Neural progenitor cell (in vitro differentiated cells): ENCODE measurements at regions not wholly inside any gene's neighbourhood (a gene's known extent, or its start where the extent isn't known, plus 50 kb on each side); places are given as distances from the start of the nearest gene placed in this dataset.

ENCODE experiments used
- DNase-seq: peaks from one replicate; pipeline ENCODE4 v3.0.0-alpha.2; 2016; ENCODE audit warnings: low spot score
- H2AFZ ChIP-seq: fragments of 200-600 bp; sonication (generic); replicated peaks from 2 replicates; pipeline ENCODE4 v1.6.1; 2016; ENCODE audit warnings: antibody characterized with exemption
- H3F3A ChIP-seq: fragments of 200-600 bp; sonication (generic); 2 replicates; pipeline ENCODE4 v1.6.1; 2016; ENCODE audit warnings: antibody characterized with exemption, low read depth
- H3K27ac ChIP-seq: fragments of 200-600 bp; sonication (generic); 2 replicates; pipeline ENCODE4 v1.5.1; 2016; ENCODE audit warnings: mild to moderate bottlenecking
- H3K27me3 ChIP-seq: fragments of 200-600 bp; sonication (generic); 2 replicates; pipeline ENCODE4 v1.6.1; 2016; ENCODE audit warnings: mild to moderate bottlenecking, moderate library complexity
- H3K36me3 ChIP-seq: fragments of 200-600 bp; sonication (generic); 2 replicates; pipeline ENCODE4 v1.5.1; 2016
- H3K4me1 ChIP-seq: fragments of 200-600 bp; sonication (generic); 2 replicates; pipeline ENCODE4 v1.6.1; 2016; ENCODE audit warnings: mixed run types
- H3K4me2 ChIP-seq: fragments of 200-600 bp; sonication (generic); 2 replicates; pipeline ENCODE4 v1.6.1; 2016
- H3K4me3 ChIP-seq: fragments of 200-600 bp; sonication (generic); 2 replicates; pipeline ENCODE4 v1.5.1; 2016
- H3K79me2 ChIP-seq: fragments of 200-600 bp; sonication (generic); 2 replicates; pipeline ENCODE4 v1.6.1; 2016; ENCODE audit warnings: low read depth
- H3K9ac ChIP-seq: fragments of 200-600 bp; sonication (generic); 2 replicates; pipeline ENCODE4 v1.6.1; 2016
- H3K9me3 ChIP-seq: fragments of 200-600 bp; sonication (generic); 2 replicates; pipeline ENCODE4 v1.5.1; 2016; ENCODE audit warnings: low read depth
- H4K20me1 ChIP-seq: fragments of 200-600 bp; sonication (generic); 2 replicates; pipeline ENCODE4 v1.6.1; 2016; ENCODE audit warnings: low read depth
- H3K27ac Mint-ChIP-seq: 3 replicates; pipeline ENCODE4 v1.8.0; 2021; ENCODE audit warnings: mixed read lengths
- H3K27me3 Mint-ChIP-seq: 2 replicates; pipeline ENCODE4 v1.8.0; 2022; ENCODE audit warnings: low read depth, mild to moderate bottlenecking, inconsistent platforms, moderate library complexity, mixed read lengths; ENCODE audit not compliant: insufficient read depth
- H3K36me3 Mint-ChIP-seq: 3 replicates; pipeline ENCODE4 v1.8.0; 2021; ENCODE audit warnings: mixed read lengths
- H3K4me1 Mint-ChIP-seq: 3 replicates; pipeline ENCODE4 v1.8.0; 2021; ENCODE audit warnings: mixed read lengths
- H3K4me3 Mint-ChIP-seq: 3 replicates; pipeline ENCODE4 v1.8.0; 2021; ENCODE audit warnings: mild to moderate bottlenecking, moderate library complexity, mixed read lengths
- H3K9me3 Mint-ChIP-seq: 3 replicates; pipeline ENCODE4 v1.8.0; 2020; ENCODE audit warnings: mixed read lengths
- CTCF ChIP-seq: fragments of 200-600 bp; sonication (generic); IDR thresholded peaks from 2 replicates; pipeline ENCODE4 v1.5.1; 2017; ENCODE audit warnings: antibody characterized with exemption, mild to moderate bottlenecking
- EZH2 ChIP-seq: fragments of 200-600 bp; sonication (generic); IDR thresholded peaks from 2 replicates; pipeline ENCODE4 v1.6.1; 2017; ENCODE audit warnings: antibody characterized with exemption, mild to moderate bottlenecking, moderate library complexity
- EZH2phosphoT487 ChIP-seq: fragments of 200-600 bp; sonication (generic); IDR thresholded peaks from 2 replicates; pipeline ENCODE4 v1.6.1; 2017; ENCODE audit warnings: antibody characterized with exemption

- no peak overlapping the region for H3K27ac Mint-ChIP-seq
- H3K4me3 ChIP-seq = no peak overlapping the region
- no peak for DNase-seq
- TF ChIP-seq EZH2 = no peak
- TF ChIP-seq EZH2phosphoT487 = no peak
- no peak for TF ChIP-seq CTCF
- no peak overlapping the region for H2AFZ ChIP-seq
- peaks cover 12% of the 10 kb centered on the region for H3K4me1 Mint-ChIP-seq
- H3K4me2 ChIP-seq = no peak overlapping the region
- no peaks in the 10 kb centered on the region for H3K9me3 Mint-ChIP-seq
- H3K79me2 ChIP-seq = no peaks in the 10 kb centered on the region
- no peaks in the 10 kb centered on the region for H3K27me3 ChIP-seq
- H3K9me3 ChIP-seq = no peaks in the 10 kb centered on the region
- H3K27me3 Mint-ChIP-seq = peaks cover 4% of the 10 kb centered on the region
- no peaks in the 10 kb centered on the region for H3K36me3 ChIP-seq
- no peaks in the 10 kb centered on the region for H3K36me3 Mint-ChIP-seq
- H3K27ac ChIP-seq = no peak overlapping the region
- H4K20me1 ChIP-seq = no peaks in the 10 kb centered on the region
- H3K4me1 ChIP-seq = no peaks in the 10 kb centered on the region
- H3K9ac ChIP-seq = no peak overlapping the region
- H3F3A ChIP-seq = no peaks in the 10 kb centered on the region
- H3K4me3 Mint-ChIP-seq = no peak overlapping the region
These were observed 93.2 kb upstream of the JARID2 start for GRCh38 chr6:15152700-15153099.

- H3K79me2 ChIP-seq = no peaks in the 10 kb centered on the region
- no peak overlapping the region for H2AFZ ChIP-seq
- H3K36me3 Mint-ChIP-seq = no peaks in the 10 kb centered on the region
- no peak overlapping the region for H3K27ac Mint-ChIP-seq
- no peak overlapping the region for H3K9ac ChIP-seq
- H3K27me3 Mint-ChIP-seq = peaks cover 4% of the 10 kb centered on the region
- no peak overlapping the region for H3K4me3 ChIP-seq
- no peaks in the 10 kb centered on the region for H3K27me3 ChIP-seq
- H4K20me1 ChIP-seq = no peaks in the 10 kb centered on the region
- no peaks in the 10 kb centered on the region for H3F3A ChIP-seq
- no peaks in the 10 kb centered on the region for H3K36me3 ChIP-seq
- no peak overlapping the region for H3K4me3 Mint-ChIP-seq
- no peaks in the 10 kb centered on the region for H3K9me3 ChIP-seq
- no peak overlapping the region for H3K27ac ChIP-seq
- TF ChIP-seq CTCF (no peak), EZH2 (no peak), EZH2phosphoT487 (no peak)
- no peak for DNase-seq
- no peaks in the 10 kb centered on the region for H3K4me1 ChIP-seq
- no peak overlapping the region for H3K4me2 ChIP-seq
- H3K9me3 Mint-ChIP-seq = no peaks in the 10 kb centered on the region
- H3K4me1 Mint-ChIP-seq = peaks cover 8% of the 10 kb centered on the region
These were observed 92.7 kb upstream of the JARID2 start for GRCh38 chr6:15153191-15153590.

GRCh38 chr6:15157479-15157878, 88.4 kb upstream of the JARID2 start:
- H3K79me2 ChIP-seq = no peaks in the 10 kb centered on the region
- no peak for DNase-seq
- Mint-ChIP-seq H3K9me3 (no peaks in the 10 kb centered on the region), H3K27me3 (peaks cover 2% of the 10 kb centered on the region), H3K36me3 (no peaks in the 10 kb centered on the region), H3K4me1 (peaks cover 6% of the 10 kb centered on the region), H3K4me3 (no peak overlapping the region), H3K27ac (no peak overlapping the region)
- no peak for TF ChIP-seq CTCF
- no peak for TF ChIP-seq EZH2
- TF ChIP-seq EZH2phosphoT487 = no peak
- no peaks in the 10 kb centered on the region for H3K36me3 ChIP-seq
- H3K4me1 ChIP-seq = no peaks in the 10 kb centered on the region
- no peaks in the 10 kb centered on the region for H4K20me1 ChIP-seq
- no peak overlapping the region for H3K4me2 ChIP-seq
- H3K27me3 ChIP-seq = no peaks in the 10 kb centered on the region
- no peaks in the 10 kb centered on the region for H3F3A ChIP-seq
- no peak overlapping the region for H2AFZ ChIP-seq
- no peak overlapping the region for H3K27ac ChIP-seq
- H3K9ac ChIP-seq = no peak overlapping the region
- H3K4me3 ChIP-seq = no peak overlapping the region
- H3K9me3 ChIP-seq = no peaks in the 10 kb centered on the region
